WTC11 (cell line): ENCODE measurements at regions not wholly inside any gene's neighbourhood (a gene's known extent, or its start where the extent isn't known, plus 50 kb on each side); places are given as distances from the start of the nearest gene placed in this dataset.

ENCODE experiments used
- ATAC-seq: fragments of 200-7000 bp; cut with Tn5 transposase; 2 replicates; pipeline ENCODE4 v1.10.0; 2021; ENCODE audit warnings: mild to moderate bottlenecking, moderate library complexity
- CTCF ChIA-PET: fragments of 300-600 bp; sonication (Branson Sonifier 250); formaldehyde crosslinking; loops from one replicate; lab custom pipeline; 2021; ENCODE audit warnings: antibody characterized with exemption; lab: Charles Lee
- POLR2A ChIA-PET: fragments of 350-600 bp; sonication (Branson Sonifier 250); formaldehyde crosslinking; loops from one replicate; lab custom pipeline; 2021; ENCODE audit warnings: antibody characterized with exemption; lab: Charles Lee
- DNase-seq: peaks from one replicate; pipeline ENCODE4 v3.0.0; 2021; ENCODE audit warnings: low spot score
- H3K27ac Mint-ChIP-seq: 2 replicates; pipeline ENCODE4 v1.8.0; 2021; ENCODE audit warnings: mixed read lengths
- H3K27me3 Mint-ChIP-seq: 2 replicates; pipeline ENCODE4 v1.8.0; 2021; ENCODE audit warnings: low read depth, mild to moderate bottlenecking, moderate library complexity, mixed read lengths
- H3K36me3 Mint-ChIP-seq: 2 replicates; pipeline ENCODE4 v1.8.0; 2021; ENCODE audit warnings: mixed read lengths
- H3K4me1 Mint-ChIP-seq: 2 replicates; pipeline ENCODE4 v1.8.0; 2022; ENCODE audit warnings: mixed read lengths
- H3K4me3 Mint-ChIP-seq: 2 replicates; pipeline ENCODE4 v1.8.0; 2021; ENCODE audit warnings: mild to moderate bottlenecking, moderate library complexity, mixed read lengths
- H3K9me3 Mint-ChIP-seq: 2 replicates; pipeline ENCODE4 v1.8.0; 2021; ENCODE audit warnings: mixed read lengths
- ATF1 ChIP-seq: sonication (generic); formaldehyde crosslinking; IDR thresholded peaks from 2 replicates; pipeline ENCODE4 v1.8.1; 2023; ENCODE audit warnings: mild to moderate bottlenecking, moderate library complexity, missing genetic modification reagents
- E2F1 ChIP-seq: sonication (generic); formaldehyde crosslinking; IDR thresholded peaks from 2 replicates; pipeline ENCODE4 v1.8.0; 2022; ENCODE audit warnings: mild to moderate bottlenecking, missing genetic modification reagents
- FOXK1 ChIP-seq: sonication (generic); formaldehyde crosslinking; IDR thresholded peaks from 2 replicates; pipeline ENCODE4 v1.8.0; 2022; ENCODE audit warnings: mild to moderate bottlenecking, moderate library complexity, missing genetic modification reagents
- GTF2I ChIP-seq: fragments of 250-450 bp; sonication (Bioruptor Pico); conservative IDR thresholded peaks from 2 replicates; pipeline ENCODE4 v1.4.0; 2021; ENCODE audit warnings: mild to moderate bottlenecking
- HMGA2 ChIP-seq: fragments of 250-450 bp; sonication (Bioruptor Pico); IDR thresholded peaks from 2 replicates; pipeline ENCODE4 v1.4.0; 2021; ENCODE audit warnings: mild to moderate bottlenecking, moderate library complexity
- JAZF1 ChIP-seq: fragments of 250-450 bp; sonication (Bioruptor Pico); IDR thresholded peaks from 2 replicates; pipeline ENCODE4 v1.9.0; 2021; ENCODE audit warnings: moderate library complexity, mild to moderate bottlenecking, inconsistent platforms
- MLX ChIP-seq: sonication (generic); formaldehyde crosslinking; IDR thresholded peaks from 2 replicates; pipeline ENCODE4 v1.8.1; 2023; ENCODE audit warnings: mild to moderate bottlenecking, missing genetic modification reagents, moderate library complexity
- PRDM15 ChIP-seq: sonication (generic); formaldehyde crosslinking; IDR thresholded peaks from 2 replicates; pipeline ENCODE4 v1.8.0; 2022; ENCODE audit warnings: missing genetic modification reagents
- ZNF138 ChIP-seq: sonication (generic); formaldehyde crosslinking; conservative IDR thresholded peaks from 2 replicates; pipeline ENCODE4 v1.8.1; 2022; ENCODE audit warnings: mild to moderate bottlenecking, moderate library complexity, missing genetic modification reagents
- ZNF423 ChIP-seq: fragments of 250-450 bp; sonication (Bioruptor Pico); IDR thresholded peaks from 2 replicates; pipeline ENCODE4 v2.1.2; 2022; ENCODE audit warnings: mild to moderate bottlenecking, moderate library complexity
- ZNF671 ChIP-seq: fragments of 250-450 bp; sonication (Bioruptor Pico); IDR thresholded peaks from 2 replicates; pipeline ENCODE4 v1.8.0; 2021; ENCODE audit warnings: mild to moderate bottlenecking
- TF ChIP-seq, protein P1 (sequence below): fragments of 250-450 bp; sonication (Bioruptor Pico); IDR thresholded peaks from 2 replicates; pipeline ENCODE4 v1.9.0; 2021; ENCODE audit warnings: mild to moderate bottlenecking, borderline replicate concordance
- TF ChIP-seq, protein P2 (sequence below): sonication (generic); formaldehyde crosslinking; IDR thresholded peaks from 2 replicates; pipeline ENCODE4 v1.8.1; 2023; ENCODE audit warnings: mild to moderate bottlenecking, missing genetic modification reagents, moderate library complexity
- TF ChIP-seq, protein P3 (sequence below): sonication (generic); formaldehyde crosslinking; IDR thresholded peaks from 2 replicates; pipeline ENCODE4 v1.8.1; 2023; ENCODE audit warnings: mild to moderate bottlenecking, missing genetic modification reagents
- TF ChIP-seq, protein P4 (sequence below): fragments of 250-450 bp; sonication (Bioruptor Pico); IDR thresholded peaks from 2 replicates; pipeline ENCODE4 v1.8.0; 2021; ENCODE audit warnings: mild to moderate bottlenecking
- TF ChIP-seq, protein P5 (sequence below): sonication (generic); formaldehyde crosslinking; IDR thresholded peaks from 2 replicates; pipeline ENCODE4 v1.8.0; 2023; ENCODE audit warnings: missing genetic modification reagents

DNA sequence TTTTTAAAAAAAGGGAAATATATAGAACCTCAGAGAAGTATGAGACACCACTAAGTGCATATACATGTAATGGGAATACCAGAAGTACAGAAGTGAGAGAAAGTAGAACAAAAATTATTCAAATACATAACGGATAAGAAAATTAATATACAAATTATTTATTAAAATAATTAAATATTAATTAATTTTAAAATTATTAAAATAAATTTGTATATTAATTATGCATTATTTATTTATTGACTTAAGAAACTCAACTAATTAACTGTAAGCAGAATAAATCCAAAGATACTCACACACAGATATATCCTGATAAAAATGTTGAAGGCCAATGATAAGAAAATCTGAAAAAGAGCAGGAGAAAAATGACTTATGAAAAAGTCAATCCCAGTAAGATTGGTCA, 1333.5 kb upstream of the CELF2 start:
- peaks cover 6% of the 10 kb centered on the region; the same call in 1 of the 2 replicates for H3K27me3 Mint-ChIP-seq

GRCh38 chr10:9685596-9685995, 1332.1 kb upstream of the CELF2 start:
- Mint-ChIP-seq H3K36me3 (peaks cover 10% of the 10 kb centered on the region), H3K4me1 (no peaks in the 10 kb centered on the region), H3K9me3 (peaks cover 21% of the 10 kb centered on the region), H3K4me3 (no peak overlapping the region), H3K27ac (no peak overlapping the region)
- DNase-seq, result no peak
- CTCF ChIA-PET, result no interaction called here
- TF ChIP-seq JAZF1 (CRISPR knock-in tag) (no peak), ZNF671 (CRISPR knock-in tag) (no peak), ATF1 (CRISPR knock-in tag) (no peak), GTF2I (CRISPR knock-in tag) (no peak), FOXK1 (no peak), E2F1 (CRISPR knock-in tag) (no peak), PRDM15 (no peak), ZNF423 (CRISPR knock-in tag) (no peak), MLX (CRISPR knock-in tag) (no peak), ZNF138 (CRISPR knock-in tag) (no peak)
- TF ChIP-seq, protein P1, sequence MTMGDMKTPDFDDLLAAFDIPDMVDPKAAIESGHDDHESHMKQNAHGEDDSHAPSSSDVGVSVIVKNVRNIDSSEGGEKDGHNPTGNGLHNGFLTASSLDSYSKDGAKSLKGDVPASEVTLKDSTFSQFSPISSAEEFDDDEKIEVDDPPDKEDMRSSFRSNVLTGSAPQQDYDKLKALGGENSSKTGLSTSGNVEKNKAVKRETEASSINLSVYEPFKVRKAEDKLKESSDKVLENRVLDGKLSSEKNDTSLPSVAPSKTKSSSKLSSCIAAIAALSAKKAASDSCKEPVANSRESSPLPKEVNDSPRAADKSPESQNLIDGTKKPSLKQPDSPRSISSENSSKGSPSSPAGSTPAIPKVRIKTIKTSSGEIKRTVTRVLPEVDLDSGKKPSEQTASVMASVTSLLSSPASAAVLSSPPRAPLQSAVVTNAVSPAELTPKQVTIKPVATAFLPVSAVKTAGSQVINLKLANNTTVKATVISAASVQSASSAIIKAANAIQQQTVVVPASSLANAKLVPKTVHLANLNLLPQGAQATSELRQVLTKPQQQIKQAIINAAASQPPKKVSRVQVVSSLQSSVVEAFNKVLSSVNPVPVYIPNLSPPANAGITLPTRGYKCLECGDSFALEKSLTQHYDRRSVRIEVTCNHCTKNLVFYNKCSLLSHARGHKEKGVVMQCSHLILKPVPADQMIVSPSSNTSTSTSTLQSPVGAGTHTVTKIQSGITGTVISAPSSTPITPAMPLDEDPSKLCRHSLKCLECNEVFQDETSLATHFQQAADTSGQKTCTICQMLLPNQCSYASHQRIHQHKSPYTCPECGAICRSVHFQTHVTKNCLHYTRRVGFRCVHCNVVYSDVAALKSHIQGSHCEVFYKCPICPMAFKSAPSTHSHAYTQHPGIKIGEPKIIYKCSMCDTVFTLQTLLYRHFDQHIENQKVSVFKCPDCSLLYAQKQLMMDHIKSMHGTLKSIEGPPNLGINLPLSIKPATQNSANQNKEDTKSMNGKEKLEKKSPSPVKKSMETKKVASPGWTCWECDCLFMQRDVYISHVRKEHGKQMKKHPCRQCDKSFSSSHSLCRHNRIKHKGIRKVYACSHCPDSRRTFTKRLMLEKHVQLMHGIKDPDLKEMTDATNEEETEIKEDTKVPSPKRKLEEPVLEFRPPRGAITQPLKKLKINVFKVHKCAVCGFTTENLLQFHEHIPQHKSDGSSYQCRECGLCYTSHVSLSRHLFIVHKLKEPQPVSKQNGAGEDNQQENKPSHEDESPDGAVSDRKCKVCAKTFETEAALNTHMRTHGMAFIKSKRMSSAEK, result no peak
- TF ChIP-seq, protein P2, sequence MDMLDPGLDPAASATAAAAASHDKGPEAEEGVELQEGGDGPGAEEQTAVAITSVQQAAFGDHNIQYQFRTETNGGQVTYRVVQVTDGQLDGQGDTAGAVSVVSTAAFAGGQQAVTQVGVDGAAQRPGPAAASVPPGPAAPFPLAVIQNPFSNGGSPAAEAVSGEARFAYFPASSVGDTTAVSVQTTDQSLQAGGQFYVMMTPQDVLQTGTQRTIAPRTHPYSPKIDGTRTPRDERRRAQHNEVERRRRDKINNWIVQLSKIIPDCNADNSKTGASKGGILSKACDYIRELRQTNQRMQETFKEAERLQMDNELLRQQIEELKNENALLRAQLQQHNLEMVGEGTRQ (CRISPR knock-in tag), result no peak
- TF ChIP-seq, protein P3, sequence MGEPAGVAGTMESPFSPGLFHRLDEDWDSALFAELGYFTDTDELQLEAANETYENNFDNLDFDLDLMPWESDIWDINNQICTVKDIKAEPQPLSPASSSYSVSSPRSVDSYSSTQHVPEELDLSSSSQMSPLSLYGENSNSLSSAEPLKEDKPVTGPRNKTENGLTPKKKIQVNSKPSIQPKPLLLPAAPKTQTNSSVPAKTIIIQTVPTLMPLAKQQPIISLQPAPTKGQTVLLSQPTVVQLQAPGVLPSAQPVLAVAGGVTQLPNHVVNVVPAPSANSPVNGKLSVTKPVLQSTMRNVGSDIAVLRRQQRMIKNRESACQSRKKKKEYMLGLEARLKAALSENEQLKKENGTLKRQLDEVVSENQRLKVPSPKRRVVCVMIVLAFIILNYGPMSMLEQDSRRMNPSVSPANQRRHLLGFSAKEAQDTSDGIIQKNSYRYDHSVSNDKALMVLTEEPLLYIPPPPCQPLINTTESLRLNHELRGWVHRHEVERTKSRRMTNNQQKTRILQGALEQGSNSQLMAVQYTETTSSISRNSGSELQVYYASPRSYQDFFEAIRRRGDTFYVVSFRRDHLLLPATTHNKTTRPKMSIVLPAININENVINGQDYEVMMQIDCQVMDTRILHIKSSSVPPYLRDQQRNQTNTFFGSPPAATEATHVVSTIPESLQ (CRISPR knock-in tag), result no peak
- TF ChIP-seq, protein P4, sequence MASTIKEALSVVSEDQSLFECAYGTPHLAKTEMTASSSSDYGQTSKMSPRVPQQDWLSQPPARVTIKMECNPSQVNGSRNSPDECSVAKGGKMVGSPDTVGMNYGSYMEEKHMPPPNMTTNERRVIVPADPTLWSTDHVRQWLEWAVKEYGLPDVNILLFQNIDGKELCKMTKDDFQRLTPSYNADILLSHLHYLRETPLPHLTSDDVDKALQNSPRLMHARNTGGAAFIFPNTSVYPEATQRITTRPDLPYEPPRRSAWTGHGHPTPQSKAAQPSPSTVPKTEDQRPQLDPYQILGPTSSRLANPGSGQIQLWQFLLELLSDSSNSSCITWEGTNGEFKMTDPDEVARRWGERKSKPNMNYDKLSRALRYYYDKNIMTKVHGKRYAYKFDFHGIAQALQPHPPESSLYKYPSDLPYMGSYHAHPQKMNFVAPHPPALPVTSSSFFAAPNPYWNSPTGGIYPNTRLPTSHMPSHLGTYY, result no peak
- TF ChIP-seq, protein P5, sequence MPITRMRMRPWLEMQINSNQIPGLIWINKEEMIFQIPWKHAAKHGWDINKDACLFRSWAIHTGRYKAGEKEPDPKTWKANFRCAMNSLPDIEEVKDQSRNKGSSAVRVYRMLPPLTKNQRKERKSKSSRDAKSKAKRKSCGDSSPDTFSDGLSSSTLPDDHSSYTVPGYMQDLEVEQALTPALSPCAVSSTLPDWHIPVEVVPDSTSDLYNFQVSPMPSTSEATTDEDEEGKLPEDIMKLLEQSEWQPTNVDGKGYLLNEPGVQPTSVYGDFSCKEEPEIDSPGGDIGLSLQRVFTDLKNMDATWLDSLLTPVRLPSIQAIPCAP (CRISPR knock-in tag), result no peak
- TF ChIP-seq, all 79 proteins: peak for 0
- ATAC-seq, result no peak
- POLR2A ChIA-PET, result no interaction called here
- peaks cover 4% of the 10 kb centered on the region; the same call in 1 of the 2 replicates for H3K27me3 Mint-ChIP-seq

More for the DNA sequence above, 1333.5 kb upstream of the CELF2 start:
- Mint-ChIP-seq H3K4me1 (no peaks in the 10 kb centered on the region), H3K36me3 (peaks cover 16% of the 10 kb centered on the region), H3K9me3 (peaks cover 33% of the 10 kb centered on the region), H3K27ac (no peak overlapping the region), H3K4me3 (no peak overlapping the region)
- ATAC-seq (no peak), DNase-seq (no peak)
- CTCF ChIA-PET, result no interaction called here
- POLR2A ChIA-PET, result no interaction called here
- TF ChIP-seq HMGA2 (CRISPR knock-in tag), result peak; percentile 93
- TF ChIP-seq MLX (CRISPR knock-in tag), result no peak
